ENCODE measurements at regions not wholly inside any gene's neighbourhood (a gene's known extent, or its start where the extent isn't known, plus 50 kb on each side); places are given as distances from the start of the nearest gene placed in this dataset.
"Not testable (repeated sequence)": the region's sequence is repeated elsewhere in the genome, so short reads cannot be mapped to it uniquely, and the experiment has no call there.

DNA sequence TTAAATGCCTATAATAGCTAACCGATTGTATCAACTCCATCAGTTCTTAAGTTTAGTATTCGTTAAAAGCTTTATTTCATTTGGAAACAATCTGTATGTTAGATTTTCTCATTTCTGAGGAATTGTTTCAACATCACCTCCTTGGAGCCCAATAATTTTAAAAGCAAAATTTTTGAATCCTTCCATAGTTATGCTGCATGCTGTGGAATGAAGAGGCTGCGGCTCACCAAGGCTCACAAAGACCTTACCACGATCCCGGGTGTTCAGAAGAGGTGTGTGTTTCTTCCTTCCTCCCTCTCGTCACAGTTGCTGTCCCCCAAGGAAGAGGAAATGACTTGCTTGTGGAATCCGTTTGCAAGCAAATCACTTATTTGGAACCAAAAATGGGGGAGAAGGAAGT lies 143.8 kb downstream of the FGF1 start:
- DNase-seq: no peak

DNA sequence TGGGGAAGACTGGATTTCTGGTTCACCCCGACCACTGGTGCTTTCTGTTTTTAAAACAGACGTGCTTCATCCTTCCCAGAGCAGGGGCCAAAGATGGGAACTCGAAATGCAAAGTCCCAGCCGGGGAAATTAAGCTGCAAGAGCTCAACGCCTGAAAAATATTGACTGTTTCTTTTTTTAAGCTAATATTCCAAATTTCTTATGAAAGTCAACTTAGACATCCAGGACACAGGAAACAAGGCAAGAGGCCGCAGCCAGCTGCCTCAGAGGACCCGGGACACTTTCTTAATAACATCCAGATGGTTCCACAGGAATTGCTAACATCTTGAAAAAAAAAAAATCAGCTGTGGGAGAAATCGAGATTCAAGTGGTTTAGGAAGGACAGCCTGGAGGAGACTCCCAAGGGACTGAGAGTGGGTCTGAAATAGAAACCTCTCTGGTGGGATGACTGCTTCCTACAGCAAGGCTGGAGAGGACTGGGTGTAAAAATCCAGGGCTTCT lies 144.9 kb downstream of the FGF1 start:
- no peak for DNase-seq

DNA sequence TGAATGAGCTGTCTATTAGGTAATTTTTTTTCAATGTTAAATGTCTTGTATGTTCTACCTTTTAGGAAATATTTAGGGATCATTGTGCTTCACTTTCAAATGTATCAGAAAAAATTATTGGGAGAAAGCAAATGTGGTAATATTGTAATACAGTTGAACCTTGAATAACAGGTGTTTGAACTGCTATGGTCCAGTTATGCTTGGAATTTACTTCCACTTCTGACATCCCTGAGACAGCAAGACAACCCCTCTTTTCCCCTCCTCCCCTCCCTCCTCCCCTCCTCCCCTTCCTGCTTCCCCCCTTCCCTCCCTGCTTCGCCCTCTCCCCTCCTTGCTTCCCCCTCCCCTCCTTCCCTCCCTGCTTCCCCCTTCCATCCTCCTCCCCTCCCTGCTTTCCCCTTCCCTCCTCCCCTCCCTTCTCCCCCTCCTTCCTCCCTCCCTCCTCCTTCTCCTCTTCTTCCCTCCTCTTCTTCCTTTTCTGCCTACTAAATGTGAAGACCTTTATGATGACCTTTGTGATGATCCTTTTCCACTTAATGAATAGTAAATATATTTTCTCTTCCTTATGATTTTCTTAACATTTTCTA lies 146.6 kb downstream of the FGF1 start:
- no peak for DNase-seq

DNA sequence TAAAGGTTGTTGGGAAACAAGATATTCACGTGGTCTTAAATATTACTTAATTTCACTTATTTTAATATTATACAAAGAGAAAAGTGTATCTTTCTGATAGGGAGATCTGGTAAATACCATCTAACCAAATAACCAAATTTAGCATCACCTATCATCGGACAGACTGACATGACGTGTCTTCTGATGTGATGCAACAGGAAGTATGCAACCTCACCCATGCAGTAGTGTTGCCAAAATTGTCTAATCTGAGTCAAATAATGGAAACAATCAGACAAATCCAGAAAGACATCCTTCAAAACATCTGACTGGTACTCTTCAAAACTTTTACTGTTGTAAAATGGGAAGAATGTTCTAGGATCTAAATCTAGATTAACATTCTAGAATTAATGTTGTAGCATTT lies 148.0 kb downstream of the FGF1 start:
- peak; percentile 39 for DNase-seq

DNA sequence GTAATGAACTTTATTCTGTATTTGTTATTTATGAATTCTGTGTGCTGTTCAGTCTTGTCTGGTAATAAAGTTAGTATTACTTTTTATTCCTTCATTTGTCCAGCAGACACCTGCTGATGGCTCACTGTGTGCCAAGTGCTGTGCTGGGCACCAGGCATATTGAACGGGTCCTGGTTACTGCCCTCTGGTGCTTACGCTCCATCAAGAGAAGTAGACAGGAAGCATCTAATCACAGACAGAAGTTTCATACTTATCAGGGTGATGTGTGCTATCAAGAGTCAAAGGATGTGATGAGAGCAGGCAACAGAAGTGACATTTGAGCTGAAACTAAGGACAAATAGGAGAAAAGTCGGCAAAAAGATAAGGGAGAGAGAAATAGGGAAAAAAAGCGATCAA lies 153.1 kb downstream of the FGF1 start:
- DNase-seq: no peak

DNA sequence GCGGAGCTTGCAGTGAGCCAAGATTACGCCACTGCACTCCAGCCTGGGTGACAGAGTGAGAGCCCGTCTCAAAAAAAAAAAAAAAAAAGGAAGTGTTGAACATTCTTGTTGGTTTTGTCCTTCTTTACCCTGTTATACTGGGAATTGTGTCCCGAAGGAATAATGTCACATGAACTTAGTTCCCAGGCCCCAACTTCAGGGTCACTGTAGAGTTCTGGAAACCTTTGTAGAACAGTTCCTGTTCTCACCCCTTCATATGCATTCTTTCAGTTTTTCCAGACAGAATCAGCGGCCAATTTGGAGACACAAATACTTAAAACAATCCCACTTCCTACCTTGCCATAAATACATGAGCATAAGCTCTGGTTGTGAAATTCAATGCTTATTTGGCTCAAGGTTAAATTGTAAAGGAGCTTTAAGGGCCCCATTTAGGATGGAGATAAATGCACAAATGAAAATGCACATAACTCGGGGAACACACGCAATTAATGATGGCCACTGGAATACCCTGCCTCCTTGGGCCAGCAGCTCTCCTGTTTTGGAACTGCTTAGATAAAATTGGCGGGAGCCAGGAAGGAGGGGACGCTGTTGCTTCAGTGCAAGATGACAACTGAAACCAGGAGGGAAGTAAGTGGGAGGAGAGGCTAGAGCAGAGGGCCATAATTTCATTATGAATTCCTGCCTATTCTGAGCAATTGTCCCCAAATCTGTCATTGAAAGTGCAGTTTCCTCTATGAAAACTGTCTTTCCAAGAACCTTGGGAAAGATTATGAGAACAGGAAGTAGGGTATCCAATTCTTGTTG lies 153.7 kb downstream of the FGF1 start:
- DNase-seq: no peak

DNA sequence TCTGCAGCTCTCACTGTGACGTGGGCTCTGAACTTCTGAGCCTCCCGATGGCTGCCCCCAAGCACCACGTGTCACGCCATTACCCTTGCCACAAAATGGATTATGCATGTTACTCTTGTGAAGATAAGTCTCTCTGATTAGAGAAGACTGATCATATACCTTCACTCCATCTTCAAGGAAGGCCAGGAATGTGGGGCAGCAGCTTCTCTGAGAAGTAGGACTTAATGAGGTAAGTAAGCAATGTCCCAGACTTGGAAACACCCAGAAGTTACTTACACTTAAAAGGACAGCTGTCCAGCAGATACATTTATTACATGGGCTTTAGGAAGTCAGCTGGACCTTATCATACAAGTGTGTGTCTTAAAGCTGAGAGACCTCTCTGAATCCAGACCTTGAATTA lies 155.0 kb downstream of the FGF1 start:
- no peak for DNase-seq

GRCh38 chr5:142529626-142530278 lies 156.1 kb downstream of the FGF1 start:
- no peak for DNase-seq

DNA sequence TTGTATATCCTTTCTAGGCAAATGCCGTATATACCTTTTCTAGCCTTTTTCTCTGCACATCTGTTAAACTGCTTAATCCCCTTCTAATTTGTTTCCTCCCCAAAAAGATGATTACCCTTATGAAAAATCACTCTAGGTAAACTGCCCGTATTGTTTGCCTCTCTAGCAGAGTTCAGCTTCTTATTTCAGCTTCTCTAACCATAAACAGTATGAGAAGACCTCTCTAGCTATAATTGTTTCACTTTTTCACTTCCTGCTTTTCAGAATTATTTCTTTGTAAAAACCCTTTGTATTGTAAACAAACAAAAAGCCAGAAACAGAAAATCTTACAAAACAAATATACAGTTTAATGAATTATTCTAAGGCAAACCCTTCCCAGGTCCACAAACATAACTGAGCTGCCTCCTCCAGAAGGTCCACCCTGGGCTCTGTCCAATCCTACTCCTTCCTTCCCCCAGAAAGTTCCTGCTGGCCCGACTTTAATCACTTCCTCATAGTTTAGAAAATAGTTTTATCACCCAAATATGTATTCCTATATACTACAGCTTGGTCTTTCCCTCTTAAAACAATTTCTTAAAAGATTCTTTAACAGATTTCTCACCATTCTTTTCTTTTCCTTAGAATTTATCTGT lies 158.1 kb downstream of the FGF1 start:
- no peak for DNase-seq

DNA sequence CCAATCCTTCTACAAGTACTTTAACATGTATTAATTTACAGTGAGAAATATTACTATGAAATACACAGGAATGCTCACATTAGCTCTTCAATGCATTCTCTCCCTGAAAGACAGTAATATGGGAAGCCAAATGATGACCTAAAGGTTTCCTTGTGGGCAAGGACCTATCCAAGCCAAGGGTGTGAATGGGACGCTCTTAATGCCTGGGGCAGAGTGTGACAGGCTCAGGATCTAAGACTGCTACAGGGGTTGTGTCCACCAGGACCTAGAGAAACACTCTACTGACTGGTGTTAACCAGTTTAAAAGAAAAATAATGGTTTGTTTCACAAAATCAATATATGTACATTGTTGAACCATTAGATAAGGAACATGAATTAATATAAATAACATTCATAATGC lies 158.7 kb downstream of the FGF1 start:
- no peak for DNase-seq

- DNase-seq: no peak
Observed at GRCh38 chr5:142522983-142523382, 162.9 kb downstream of the FGF1 start.

DNA sequence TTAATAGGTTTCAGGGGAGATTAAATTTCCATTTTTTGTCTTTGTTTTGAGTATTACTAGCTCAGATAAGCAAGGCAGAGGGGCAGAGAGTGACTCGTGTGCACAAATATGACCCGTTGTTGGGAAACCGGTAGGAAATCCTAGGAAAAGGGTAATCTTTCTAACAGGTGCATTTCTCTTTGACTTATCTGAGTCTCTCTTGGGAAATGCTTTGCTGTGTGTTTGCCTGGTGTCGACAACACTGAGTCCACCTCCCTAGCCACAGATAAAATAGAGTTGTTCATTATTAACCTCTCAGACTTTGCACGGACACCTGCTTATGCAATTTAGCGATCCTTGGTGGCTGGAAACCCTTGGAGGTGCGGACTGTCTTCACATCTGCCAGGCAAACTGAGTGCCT lies 164.2 kb downstream of the FGF1 start:
- DNase-seq: no peak

- no peak for DNase-seq
Observed at GRCh38 chr5:142520885-142521284, 165.0 kb downstream of the FGF1 start.

DNA sequence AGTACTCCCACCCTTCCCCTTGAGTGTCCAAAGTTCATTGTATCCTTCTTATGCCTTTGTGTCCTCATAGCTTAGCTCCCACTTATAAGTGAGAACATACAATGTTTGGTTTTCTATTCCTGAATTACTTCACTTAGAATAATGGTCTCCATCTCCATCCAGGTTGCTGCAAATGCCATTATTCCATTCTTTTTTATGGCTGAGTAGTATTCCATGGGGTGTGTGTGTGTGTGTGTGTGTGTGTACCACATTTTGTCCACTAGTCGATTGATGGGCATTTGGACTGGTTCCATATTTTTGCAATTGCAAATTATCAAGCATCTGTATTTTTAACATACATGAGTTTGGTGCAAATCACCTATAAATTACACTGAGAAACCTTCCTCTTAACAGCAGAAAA lies 166.0 kb downstream of the FGF1 start:
- not testable (repeated sequence) for DNase-seq

GRCh38 chr5:142517840-142518239 lies 168.1 kb downstream of the FGF1 start:
- no peak for DNase-seq

- DNase-seq: no peak
Observed at GRCh38 chr5:142516732-142517131, 169.2 kb downstream of the FGF1 start.

GRCh38 chr5:142515036-142515435 lies 170.9 kb downstream of the FGF1 start:
- DNase-seq: no peak

DNA sequence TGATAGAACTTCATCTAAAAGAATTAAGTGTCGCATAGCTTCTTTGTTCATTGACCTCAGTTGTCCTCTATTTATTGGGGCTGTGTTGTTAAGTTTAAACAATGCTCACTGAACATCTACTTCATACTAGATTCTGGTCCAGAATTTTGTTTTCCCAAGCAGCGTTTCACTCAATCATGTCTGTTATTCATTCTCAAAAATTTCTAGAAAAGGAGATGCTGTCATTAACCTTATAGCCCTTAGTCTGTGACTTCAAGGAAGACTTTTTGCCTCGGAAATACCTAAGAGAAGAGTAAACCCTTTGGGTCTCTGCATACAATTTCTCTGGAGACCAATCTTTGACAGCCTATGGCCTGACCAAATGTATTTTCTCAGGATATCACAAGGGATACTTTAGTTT lies 171.7 kb downstream of the FGF1 start:
- DNase-seq: no peak

- DNase-seq: no peak
Observed at GRCh38 chr5:142512043-142513042, 173.5 kb downstream of the FGF1 start.

DNA sequence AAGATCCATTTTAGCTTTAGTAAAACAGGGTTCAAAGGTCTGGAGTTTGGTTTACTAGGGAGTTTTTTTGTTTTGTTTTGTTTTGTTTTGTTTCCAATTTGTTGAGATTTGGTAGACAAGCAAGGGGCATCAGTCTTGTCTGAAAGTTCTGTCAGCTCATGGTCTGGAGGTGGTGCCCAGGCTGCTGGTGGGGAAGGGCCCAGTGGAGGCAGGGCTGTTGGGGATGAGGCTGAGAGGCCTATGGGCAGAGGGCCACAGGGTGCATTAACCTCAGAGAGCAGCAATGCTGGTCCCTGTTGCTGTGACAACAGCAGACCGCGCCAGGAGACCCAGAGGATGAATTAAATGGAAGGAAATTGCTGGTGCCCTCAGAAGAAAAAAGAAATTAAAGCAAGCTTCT lies 174.5 kb downstream of the FGF1 start:
- no peak for DNase-seq

- DNase-seq: no peak
Observed at GRCh38 chr5:142509026-142509425, 176.9 kb downstream of the FGF1 start.

DNA sequence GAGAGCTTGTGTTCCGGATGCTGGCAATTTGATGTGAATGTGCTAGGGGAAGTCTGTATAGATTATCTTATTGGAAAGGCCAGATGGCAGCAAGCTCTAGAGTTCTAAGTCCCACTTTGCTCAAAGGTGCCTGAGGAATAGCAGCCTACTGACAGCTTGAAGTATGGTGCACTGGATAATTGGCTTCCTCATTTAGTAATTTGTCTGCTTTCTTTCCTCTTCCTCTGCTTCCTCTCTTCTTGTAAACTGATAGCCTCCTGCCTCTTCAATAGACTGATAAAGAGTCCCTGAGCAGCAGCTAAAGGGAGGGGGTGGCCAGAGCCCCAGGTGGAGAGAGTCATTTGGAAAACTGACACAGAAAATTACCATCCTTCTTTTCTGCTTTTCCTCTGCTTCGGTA lies 177.3 kb downstream of the FGF1 start:
- DNase-seq: no peak
